ELF-1 (cell line): ENCODE measurements at regions not wholly inside any gene's neighbourhood (a gene's known extent, or its start where the extent isn't known, plus 50 kb on each side); places are given as distances from the start of the nearest gene placed in this dataset.

Experiments used
- DNase-seq: peaks from one replicate; pipeline ENCODE4 v3.0.0-alpha.2; 2016; ENCODE audit warnings: low read depth, low spot score

- DNase-seq, result no peak
Observed at GRCh38 chrX:10747975-10748374, 127.6 kb upstream of the MID1 start.

GRCh38 chrX:10749113-10749512, 128.7 kb upstream of the MID1 start:
- peak; percentile 14 for DNase-seq

- DNase-seq, result no peak
Observed at GRCh38 chrX:10750581-10750980, 130.2 kb upstream of the MID1 start.

GRCh38 chrX:10753116-10753515, 132.7 kb upstream of the MID1 start:
- DNase-seq, result no peak

- no peak for DNase-seq
Observed at GRCh38 chrX:10754445-10754844, 134.1 kb upstream of the MID1 start.

GRCh38 chrX:10755439-10756334, 135.3 kb upstream of the MID1 start:
- peak; percentile 92 for DNase-seq

- DNase-seq, result peak; percentile 55
Observed at GRCh38 chrX:10756441-10756840, 136.1 kb upstream of the MID1 start.

- peak; percentile 51 for DNase-seq
Observed at GRCh38 chrX:10759141-10759799, 138.9 kb upstream of the MID1 start.

GRCh38 chrX:10761447-10761846, 141.1 kb upstream of the MID1 start:
- DNase-seq, result no peak

GRCh38 chrX:10769195-10769594, 148.8 kb upstream of the MID1 start:
- DNase-seq, result peak; percentile 50

GRCh38 chrX:10769696-10770619, 149.6 kb upstream of the MID1 start:
- DNase-seq, result peak; percentile 23

- no peak for DNase-seq
Observed at GRCh38 chrX:10773318-10773717, 152.9 kb upstream of the MID1 start.

- DNase-seq, result no peak
Observed at GRCh38 chrX:10781847-10782530, 161.6 kb upstream of the MID1 start.

- no peak for DNase-seq
Observed at GRCh38 chrX:10783451-10783995, 163.1 kb upstream of the MID1 start.

- no peak for DNase-seq
Observed at GRCh38 chrX:10787264-10787663, 166.9 kb upstream of the MID1 start.

GRCh38 chrX:10794203-10794630, 173.8 kb upstream of the MID1 start:
- no peak for DNase-seq

- peak; percentile 3 for DNase-seq
Observed at GRCh38 chrX:10795721-10796120, 175.3 kb upstream of the MID1 start.

GRCh38 chrX:10797466-10797865, 177.1 kb upstream of the MID1 start:
- no peak for DNase-seq

GRCh38 chrX:10798041-10798440, 177.7 kb upstream of the MID1 start:
- DNase-seq, result no peak

- DNase-seq, result no peak
Observed at GRCh38 chrX:10800796-10801195, 180.4 kb upstream of the MID1 start.

GRCh38 chrX:10811111-10811510, 190.7 kb upstream of the MID1 start:
- no peak for DNase-seq
